ENCODE measurements at regions not wholly inside any gene's neighbourhood (a gene's known extent, or its start where the extent isn't known, plus 50 kb on each side); places are given as distances from the start of the nearest gene placed in this dataset.

DNA sequence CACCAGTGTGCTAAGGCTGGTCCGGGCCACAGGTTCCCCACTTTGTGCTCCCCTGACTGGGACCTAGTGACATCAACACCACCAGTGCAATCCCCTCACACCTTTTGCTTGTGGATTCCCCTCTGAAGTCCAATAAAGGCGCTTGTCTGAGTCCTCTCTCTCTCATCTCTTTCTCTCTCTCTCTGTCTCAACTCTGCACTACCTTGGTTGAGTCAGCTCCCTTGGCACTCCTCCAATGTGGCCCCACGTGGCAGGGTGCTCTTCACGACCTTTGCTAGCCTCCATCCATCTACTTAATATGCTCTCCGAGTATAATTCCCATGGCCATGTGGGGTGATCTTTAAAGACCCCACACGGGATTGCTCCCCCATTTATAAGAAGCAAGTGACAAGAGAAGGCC is 385.0 kb downstream of the CD83 start:
- Mint-ChIP-seq H3K4me1 (ENCODE audit: low read depth, unreplicated experiment) (peaks cover 13% of the 10 kb centered on the region), H3K27me3 (ENCODE audit: low read depth, unreplicated experiment) (peaks cover 2% of the 10 kb centered on the region), H3K4me3 (ENCODE audit: unreplicated experiment) (no peak overlapping the region), H3K36me3 (ENCODE audit: low read depth, unreplicated experiment) (peaks cover 2% of the 10 kb centered on the region), H3K9me3 (ENCODE audit: unreplicated experiment) (no peaks in the 10 kb centered on the region), H3K27ac (ENCODE audit: unreplicated experiment) (no peak overlapping the region)
- no peak overlapping the region for H2AFZ ChIP-seq (ENCODE audit: low read depth, low read length)
- H3K4me3 ChIP-seq (ENCODE audit: insufficient read depth, low read depth, low read length), result no peak overlapping the region
- H3K36me3 ChIP-seq (ENCODE audit: insufficient read depth, low read length), result no peaks in the 10 kb centered on the region
- TF ChIP-seq, protein P1, sequence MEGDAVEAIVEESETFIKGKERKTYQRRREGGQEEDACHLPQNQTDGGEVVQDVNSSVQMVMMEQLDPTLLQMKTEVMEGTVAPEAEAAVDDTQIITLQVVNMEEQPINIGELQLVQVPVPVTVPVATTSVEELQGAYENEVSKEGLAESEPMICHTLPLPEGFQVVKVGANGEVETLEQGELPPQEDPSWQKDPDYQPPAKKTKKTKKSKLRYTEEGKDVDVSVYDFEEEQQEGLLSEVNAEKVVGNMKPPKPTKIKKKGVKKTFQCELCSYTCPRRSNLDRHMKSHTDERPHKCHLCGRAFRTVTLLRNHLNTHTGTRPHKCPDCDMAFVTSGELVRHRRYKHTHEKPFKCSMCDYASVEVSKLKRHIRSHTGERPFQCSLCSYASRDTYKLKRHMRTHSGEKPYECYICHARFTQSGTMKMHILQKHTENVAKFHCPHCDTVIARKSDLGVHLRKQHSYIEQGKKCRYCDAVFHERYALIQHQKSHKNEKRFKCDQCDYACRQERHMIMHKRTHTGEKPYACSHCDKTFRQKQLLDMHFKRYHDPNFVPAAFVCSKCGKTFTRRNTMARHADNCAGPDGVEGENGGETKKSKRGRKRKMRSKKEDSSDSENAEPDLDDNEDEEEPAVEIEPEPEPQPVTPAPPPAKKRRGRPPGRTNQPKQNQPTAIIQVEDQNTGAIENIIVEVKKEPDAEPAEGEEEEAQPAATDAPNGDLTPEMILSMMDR (IDR thresholded peaks at IDR 0.05; ENCODE audit: insufficient read depth, low read depth, low read length), result no peak
- no peak for TF ChIP-seq EZH2 (IDR thresholded peaks at IDR 0.05; ENCODE audit: insufficient read depth, low read length)
- peaks cover 9% of the 10 kb centered on the region for H3K4me1 ChIP-seq (ENCODE audit: insufficient read depth, low read length)
- no peaks in the 10 kb centered on the region for H3K9me3 ChIP-seq (ENCODE audit: insufficient read depth, low read depth, low read length)
- peak; percentile 12 for DNase-seq (ENCODE audit: low read depth)
- H3K27me3 ChIP-seq (ENCODE audit: insufficient read depth, low read length), result no peaks in the 10 kb centered on the region
- no peak overlapping the region for H3K4me2 ChIP-seq (ENCODE audit: low read length)
- no peaks in the 10 kb centered on the region for H4K20me1 ChIP-seq (ENCODE audit: insufficient read depth, low read length)
- no peak for FAIRE-seq
- no peak overlapping the region for H3K9ac ChIP-seq (ENCODE audit: low read length)
- H3K79me2 ChIP-seq (ENCODE audit: insufficient read depth, low read length), result no peaks in the 10 kb centered on the region
- no peak overlapping the region for H3K27ac ChIP-seq (ENCODE audit: low read depth, low read length)

DNA sequence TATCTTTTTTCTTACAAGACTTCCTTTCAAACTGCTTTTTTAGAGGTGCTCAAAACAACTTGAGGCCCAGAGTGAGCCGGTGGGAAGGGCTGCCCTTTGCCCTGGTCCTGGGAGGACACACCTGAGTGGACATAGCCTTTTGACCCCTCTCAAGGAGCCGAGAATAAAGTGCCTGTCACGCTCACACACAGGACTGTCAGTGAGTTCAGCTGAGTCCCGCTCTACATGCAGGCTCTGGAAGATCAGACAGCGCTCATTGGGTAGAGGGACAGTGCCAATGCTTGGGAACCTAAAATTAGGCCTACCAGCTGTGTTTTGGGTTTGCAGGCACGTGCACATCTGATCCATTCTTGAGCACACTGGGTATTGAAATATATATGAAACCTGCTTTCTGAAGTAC is 387.8 kb downstream of the CD83 start:
- no peak overlapping the region for H3K9ac ChIP-seq (ENCODE audit: low read length)
- H3K79me2 ChIP-seq (ENCODE audit: insufficient read depth, low read length), result no peaks in the 10 kb centered on the region
- Mint-ChIP-seq H3K4me1 (ENCODE audit: low read depth, unreplicated experiment) (peaks cover 4% of the 10 kb centered on the region), H3K27ac (ENCODE audit: unreplicated experiment) (no peak overlapping the region), H3K27me3 (ENCODE audit: low read depth, unreplicated experiment) (peaks cover 10% of the 10 kb centered on the region), H3K36me3 (ENCODE audit: low read depth, unreplicated experiment) (peaks cover 2% of the 10 kb centered on the region), H3K9me3 (ENCODE audit: unreplicated experiment) (no peaks in the 10 kb centered on the region), H3K4me3 (ENCODE audit: unreplicated experiment) (no peak overlapping the region)
- H3K9me3 ChIP-seq (ENCODE audit: insufficient read depth, low read depth, low read length), result no peaks in the 10 kb centered on the region
- DNase-seq (ENCODE audit: low read depth) (no peak), FAIRE-seq (no peak)
- TF ChIP-seq EZH2 (IDR thresholded peaks at IDR 0.05; ENCODE audit: insufficient read depth, low read length), result no peak
- TF ChIP-seq, protein P1 (IDR thresholded peaks at IDR 0.05; ENCODE audit: insufficient read depth, low read depth, low read length), result no peak
- H4K20me1 ChIP-seq (ENCODE audit: insufficient read depth, low read length), result no peaks in the 10 kb centered on the region
- no peak overlapping the region for H3K4me3 ChIP-seq (ENCODE audit: insufficient read depth, low read depth, low read length)
- no peaks in the 10 kb centered on the region for H3K36me3 ChIP-seq (ENCODE audit: insufficient read depth, low read length)
- no peaks in the 10 kb centered on the region for H3K27me3 ChIP-seq (ENCODE audit: insufficient read depth, low read length)
- no peak overlapping the region for H2AFZ ChIP-seq (ENCODE audit: low read depth, low read length)
- no peak overlapping the region for H3K27ac ChIP-seq (ENCODE audit: low read depth, low read length)
- no peaks in the 10 kb centered on the region for H3K4me1 ChIP-seq (ENCODE audit: insufficient read depth, low read length)
- H3K4me2 ChIP-seq (ENCODE audit: low read length), result no peak overlapping the region

DNA sequence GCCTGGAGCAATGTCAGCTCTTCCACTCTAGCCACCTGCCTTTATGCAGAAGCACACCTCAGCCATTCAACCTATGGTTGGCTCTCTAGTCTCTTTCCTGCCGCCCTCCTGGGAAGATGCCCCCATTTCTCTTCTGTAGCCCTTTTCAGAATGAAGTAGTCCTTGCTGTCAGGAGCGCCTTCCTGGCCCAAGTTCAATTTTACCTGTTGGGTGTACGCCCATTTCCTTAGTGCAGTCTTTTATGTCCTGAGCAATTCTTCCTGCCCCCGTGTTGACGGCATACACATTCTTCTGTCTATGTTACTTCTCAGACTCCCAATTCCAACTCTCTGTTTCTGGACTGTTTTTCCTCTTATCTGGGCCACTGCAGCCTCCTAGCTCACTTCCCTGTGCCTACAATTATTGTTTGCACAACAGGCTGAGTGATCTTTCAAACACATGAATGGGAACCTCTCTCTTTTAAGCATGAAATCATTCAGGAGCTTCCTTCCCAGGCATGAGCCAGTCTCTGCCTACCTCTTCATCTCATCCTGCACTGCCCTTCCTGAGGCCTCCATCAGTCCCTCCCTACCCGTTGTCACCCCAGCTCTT is 389.2 kb downstream of the CD83 start:
- H3K36me3 Mint-ChIP-seq (ENCODE audit: low read depth, unreplicated experiment), result peaks cover 2% of the 10 kb centered on the region
- DNase-seq (ENCODE audit: low read depth) (no peak), FAIRE-seq (no peak)
- no peaks in the 10 kb centered on the region for H3K9me3 ChIP-seq (ENCODE audit: insufficient read depth, low read depth, low read length)
- H3K9ac ChIP-seq (ENCODE audit: low read length), result no peak overlapping the region
- no peak for TF ChIP-seq EZH2 (IDR thresholded peaks at IDR 0.05; ENCODE audit: insufficient read depth, low read length)
- TF ChIP-seq, protein P1 (IDR thresholded peaks at IDR 0.05; ENCODE audit: insufficient read depth, low read depth, low read length), result no peak
- no peaks in the 10 kb centered on the region for H3K27me3 ChIP-seq (ENCODE audit: insufficient read depth, low read length)
- H4K20me1 ChIP-seq (ENCODE audit: insufficient read depth, low read length), result no peaks in the 10 kb centered on the region
- no peak overlapping the region for H2AFZ ChIP-seq (ENCODE audit: low read depth, low read length)
- H3K4me3 ChIP-seq (ENCODE audit: insufficient read depth, low read depth, low read length), result no peak overlapping the region
- no peak overlapping the region for H3K4me2 ChIP-seq (ENCODE audit: low read length)
- H3K4me3 Mint-ChIP-seq (ENCODE audit: unreplicated experiment), result no peak overlapping the region
- no peak overlapping the region for H3K27ac Mint-ChIP-seq (ENCODE audit: unreplicated experiment)
- H3K9me3 Mint-ChIP-seq (ENCODE audit: unreplicated experiment), result peaks cover 3% of the 10 kb centered on the region
- H3K36me3 ChIP-seq (ENCODE audit: insufficient read depth, low read length), result no peaks in the 10 kb centered on the region
- H3K4me1 Mint-ChIP-seq (ENCODE audit: low read depth, unreplicated experiment), result peaks cover 4% of the 10 kb centered on the region
- no peak overlapping the region for H3K27ac ChIP-seq (ENCODE audit: low read depth, low read length)
- peaks cover 17% of the 10 kb centered on the region for H3K27me3 Mint-ChIP-seq (ENCODE audit: low read depth, unreplicated experiment)
- H3K79me2 ChIP-seq (ENCODE audit: insufficient read depth, low read length), result no peaks in the 10 kb centered on the region
- H3K4me1 ChIP-seq (ENCODE audit: insufficient read depth, low read length), result no peaks in the 10 kb centered on the region
